Neuronal stem cell (in vitro differentiated cells): ENCODE measurements at regions not wholly inside any gene's neighbourhood (a gene's known extent, or its start where the extent isn't known, plus 50 kb on each side); places are given as distances from the start of the nearest gene placed in this dataset.
"Not testable (repeated sequence)": the region's sequence is repeated elsewhere in the genome, so short reads cannot be mapped to it uniquely, and the experiment has no call there.

Experiments used
- DNase-seq: peaks from one replicate; pipeline ENCODE4 v3.0.0-alpha.2; 2013; ENCODE audit warnings: low spot score
- H2AFZ ChIP-seq: one replicate; pipeline ENCODE4 v1.6.1; 2013; ENCODE audit warnings: mild to moderate bottlenecking, low read length, inconsistent platforms
- H2AK5ac ChIP-seq: 2 replicates; pipeline ENCODE4 v1.6.1; 2013; ENCODE audit warnings: low read depth, mild to moderate bottlenecking, inconsistent platforms, low read length, moderate library complexity, mixed read lengths
- H2BK120ac ChIP-seq: 2 replicates; pipeline ENCODE4 v1.6.1; 2013; ENCODE audit warnings: low read depth, mild to moderate bottlenecking, inconsistent platforms, low read length, moderate library complexity, mixed read lengths
- H2BK12ac ChIP-seq: one replicate; pipeline ENCODE4 v1.6.1; 2013; ENCODE audit warnings: low read length, inconsistent platforms
- H2BK15ac ChIP-seq: 2 replicates; pipeline ENCODE4 v1.6.1; 2013; ENCODE audit warnings: mild to moderate bottlenecking, low read length, inconsistent platforms, mixed read lengths
- H2BK5ac ChIP-seq: one replicate; pipeline ENCODE4 v1.6.1; 2013; ENCODE audit warnings: inconsistent platforms, mild to moderate bottlenecking, low read length, moderate library complexity
- H3K14ac ChIP-seq: one replicate; pipeline ENCODE4 v1.6.1; 2013; ENCODE audit warnings: low read length, inconsistent platforms
- H3K18ac ChIP-seq: 2 replicates; pipeline ENCODE4 v1.6.1; 2013; ENCODE audit warnings: low read length, inconsistent platforms
- H3K23ac ChIP-seq: 2 replicates; pipeline ENCODE4 v1.6.1; 2013; ENCODE audit warnings: low read depth, mild to moderate bottlenecking, mixed read lengths, low read length, inconsistent platforms; ENCODE audit not compliant: poor library complexity
- H3K27ac ChIP-seq: replicated peaks from 3 replicates; pipeline ENCODE4 v1.5.1; 2013; ENCODE audit warnings: low read length, inconsistent platforms
- H3K27me3 ChIP-seq, 3 experiments: 2 replicates each; pipeline ENCODE4 v1.6.1; 2013; ENCODE audit warnings: low read length in 3 of 3, mild to moderate bottlenecking in 2 of 3, inconsistent platforms in 1 of 3, low read depth in 1 of 3, mixed read lengths in 1 of 3, moderate library complexity in 1 of 3; ENCODE audit not compliant: control insufficient read depth in 3 of 3, insufficient read depth in 3 of 3
- H3K36me3 ChIP-seq, 2 donors: replicated peaks in 1 of 2; 2 replicates each; pipeline ENCODE4 v1.6.1; 2013; ENCODE audit warnings: low read length in 2 of 2; ENCODE audit not compliant: control insufficient read depth in 2 of 2, insufficient read depth in 2 of 2
- H3K4ac ChIP-seq: 2 replicates; pipeline ENCODE4 v1.6.1; 2013; ENCODE audit warnings: inconsistent platforms, mild to moderate bottlenecking, low read length, moderate library complexity
- H3K4me1 ChIP-seq, 2 donors: 1 replicate in 1 of 2; 2 replicates in 1 of 2; pipeline ENCODE4 v1.6.1; 2013; ENCODE audit warnings: low read length in 2 of 2, low read depth in 1 of 2; ENCODE audit not compliant: control insufficient read depth in 2 of 2, insufficient read depth in 1 of 2
- H3K4me2 ChIP-seq: one replicate; pipeline ENCODE4 v1.6.1; 2013; ENCODE audit warnings: mild to moderate bottlenecking, low read length, inconsistent platforms; ENCODE audit not compliant: insufficient read depth, poor library complexity, severe bottlenecking
- H3K4me3 ChIP-seq, 2 donors: 2 replicates each; pipeline ENCODE4 v1.5.1; 2013; ENCODE audit warnings: low read length in 2 of 2, mild to moderate bottlenecking in 2 of 2, inconsistent platforms in 1 of 2, moderate library complexity in 1 of 2
- H3K79me1 ChIP-seq: one replicate; pipeline ENCODE4 v1.6.1; 2013; ENCODE audit warnings: low read depth, mild to moderate bottlenecking, inconsistent platforms, low read length, moderate library complexity
- H3K9ac ChIP-seq: one replicate; pipeline ENCODE4 v1.6.1; 2013; ENCODE audit warnings: mild to moderate bottlenecking, low read depth, low read length, inconsistent platforms; ENCODE audit not compliant: poor library complexity
- H3K9me3 ChIP-seq, 2 donors: replicated peaks in 1 of 2; 2 replicates each; pipeline versions ENCODE3 to v1.6.1; 2013; ENCODE audit warnings: low read length in 2 of 2, mild to moderate bottlenecking in 2 of 2, inconsistent platforms in 1 of 2, low read depth in 1 of 2, mixed read lengths in 1 of 2, moderate library complexity in 1 of 2; ENCODE audit not compliant: control insufficient read depth in 2 of 2, insufficient read depth in 1 of 2
- H4K8ac ChIP-seq: one replicate; pipeline ENCODE4 v1.6.1; 2013; ENCODE audit warnings: low read depth, mild to moderate bottlenecking, inconsistent platforms, low read length, moderate library complexity
- H4K91ac ChIP-seq: one replicate; pipeline ENCODE4 v1.6.1; 2013; ENCODE audit warnings: low read length, low read depth, mild to moderate bottlenecking, inconsistent platforms; ENCODE audit not compliant: poor library complexity
- WGBS, 2 donors: extraction: QIAGEN DNeasy Blood & Tissue Kit; methylation state at CpG; one replicate each; pipeline ENCODE4 v1.1.7; 2013; ENCODE audit warnings: missing lambda C conversion rate in 2 of 2, mixed read lengths in 1 of 2; ENCODE audit not compliant: insufficient read length in 2 of 2, insufficient replicate concordance in 1 of 2; ENCODE audit errors: extremely low coverage in 2 of 2; 5-methylcytosine and 5-hydroxymethylcytosine counted together

- not testable (repeated sequence) for H3K18ac ChIP-seq, H3K27me3 ChIP-seq, H3K4me3 ChIP-seq, H3K79me1 ChIP-seq, H2BK120ac ChIP-seq, H3K14ac ChIP-seq, H2BK15ac ChIP-seq, H3K9me3 ChIP-seq, H3K4me1 ChIP-seq, H3K27ac ChIP-seq, H4K8ac ChIP-seq, H2AK5ac ChIP-seq, H2BK12ac ChIP-seq, H3K36me3 ChIP-seq, H4K91ac ChIP-seq, H2BK5ac ChIP-seq, H3K23ac ChIP-seq, H3K9ac ChIP-seq, H3K4ac ChIP-seq, DNase-seq, H2AFZ ChIP-seq, H3K4me2 ChIP-seq
- WGBS, 2 donors = no CpG with 5 or more reads among the region's 11 CpGs
Measured at GRCh38 chr1:143784239-143784882, 187.4 kb downstream of the FAM72C start.

- not testable (repeated sequence) for H3K27me3 ChIP-seq, H2BK15ac ChIP-seq, H2AFZ ChIP-seq, H3K4me3 ChIP-seq, H2BK120ac ChIP-seq, H3K23ac ChIP-seq, H3K9me3 ChIP-seq, H3K4ac ChIP-seq, H3K4me2 ChIP-seq, H2AK5ac ChIP-seq, DNase-seq, H2BK12ac ChIP-seq, H3K9ac ChIP-seq, H4K8ac ChIP-seq, H2BK5ac ChIP-seq, H3K14ac ChIP-seq, H3K79me1 ChIP-seq, H3K4me1 ChIP-seq, H4K91ac ChIP-seq, H3K27ac ChIP-seq, H3K36me3 ChIP-seq, H3K18ac ChIP-seq
- no CpG with 5 or more reads among the region's 1 CpG for WGBS, 2 donors
Measured at GRCh38 chr1:143778178-143778577, 193.6 kb downstream of the FAM72C start.

GRCh38 chr1:143764831-143765230 lies 207.0 kb downstream of the FAM72C start:
- WGBS, 2 donors = no CpG with 5 or more reads among the region's 2 CpGs
- H3K36me3 ChIP-seq, H2AFZ ChIP-seq, H2AK5ac ChIP-seq, H2BK120ac ChIP-seq, H4K8ac ChIP-seq, H2BK15ac ChIP-seq, H3K4me3 ChIP-seq, H3K27me3 ChIP-seq, H3K9ac ChIP-seq, H3K79me1 ChIP-seq, H3K9me3 ChIP-seq, H3K4ac ChIP-seq, H3K4me1 ChIP-seq, H3K27ac ChIP-seq, H4K91ac ChIP-seq, H3K14ac ChIP-seq, H2BK12ac ChIP-seq, DNase-seq, H3K4me2 ChIP-seq, H2BK5ac ChIP-seq, H3K23ac ChIP-seq, H3K18ac ChIP-seq: not testable (repeated sequence)

GRCh38 chr1:143760366-143760765 lies 211.4 kb downstream of the FAM72C start:
- no CpG with 5 or more reads among the region's 7 CpGs for WGBS, 2 donors
- H3K36me3 ChIP-seq, H3K9me3 ChIP-seq: not testable (repeated sequence)

More at GRCh38 chr1:143760366-143760765, 211.4 kb downstream of the FAM72C start:
- H3K79me1 ChIP-seq, H3K27ac ChIP-seq, H2BK5ac ChIP-seq, DNase-seq, H3K27me3 ChIP-seq, H3K4me1 ChIP-seq, H4K8ac ChIP-seq, H2AFZ ChIP-seq, H3K14ac ChIP-seq, H3K4me2 ChIP-seq, H2BK12ac ChIP-seq, H2BK15ac ChIP-seq, H4K91ac ChIP-seq, H3K4me3 ChIP-seq, H3K4ac ChIP-seq, H2BK120ac ChIP-seq, H3K18ac ChIP-seq, H3K23ac ChIP-seq, H3K9ac ChIP-seq, H2AK5ac ChIP-seq: not testable (repeated sequence)
